Stomach (tissue), 4 donors: ENCODE measurements at regions not wholly inside any gene's neighbourhood (a gene's known extent, or its start where the extent isn't known, plus 50 kb on each side); places are given as distances from the start of the nearest gene placed in this dataset.

Experiments
- EP300 ChIP-seq: sonication (generic); formaldehyde crosslinking; IDR thresholded peaks from one replicate; pipeline ENCODE4 v1.6.1; 2017; ENCODE audit warnings: antibody characterized with exemption
- POLR2A ChIP-seq, 4 donors: fragments of 450-650 bp; IDR thresholded peaks; one replicate each; pipeline ENCODE4 v1.6.1; 2016; ENCODE audit warnings: antibody characterized with exemption in 4 of 4, control low read depth in 2 of 4, mild to moderate bottlenecking in 1 of 4, moderate library complexity in 1 of 4
- TF ChIP-seq, protein P1 (sequence below), 7 experiments: fragments of 450-650 bp in 4 of 7; fragments of 200-600 bp in 3 of 7; sonication (generic) in 3 of 7; IDR thresholded peaks; one replicate each; pipeline ENCODE4 v1.5.1; 2016 to 2019; ENCODE audit warnings: antibody characterized with exemption in 7 of 7, control low read depth in 2 of 7, mild to moderate bottlenecking in 1 of 7

DNA sequence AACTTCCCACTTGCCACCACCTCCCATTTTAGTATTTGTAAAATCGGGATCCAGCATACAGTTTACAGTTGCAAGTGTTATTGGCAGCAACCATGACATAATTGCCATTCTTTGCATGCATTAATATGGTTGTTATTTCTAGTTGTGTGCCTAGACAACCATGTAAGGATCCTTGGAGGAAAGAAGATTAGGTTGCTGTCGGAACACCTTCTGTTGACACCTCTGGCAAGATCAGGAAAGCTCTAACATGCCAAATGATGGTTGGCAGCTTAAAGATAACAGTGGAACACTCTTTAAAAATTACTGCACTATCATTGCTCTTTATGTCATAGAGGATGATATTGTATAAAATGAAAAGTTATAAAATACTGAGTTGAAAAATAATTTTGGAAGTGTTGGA, 313.5 kb upstream of the RARB start:
- TF ChIP-seq, protein P1, sequence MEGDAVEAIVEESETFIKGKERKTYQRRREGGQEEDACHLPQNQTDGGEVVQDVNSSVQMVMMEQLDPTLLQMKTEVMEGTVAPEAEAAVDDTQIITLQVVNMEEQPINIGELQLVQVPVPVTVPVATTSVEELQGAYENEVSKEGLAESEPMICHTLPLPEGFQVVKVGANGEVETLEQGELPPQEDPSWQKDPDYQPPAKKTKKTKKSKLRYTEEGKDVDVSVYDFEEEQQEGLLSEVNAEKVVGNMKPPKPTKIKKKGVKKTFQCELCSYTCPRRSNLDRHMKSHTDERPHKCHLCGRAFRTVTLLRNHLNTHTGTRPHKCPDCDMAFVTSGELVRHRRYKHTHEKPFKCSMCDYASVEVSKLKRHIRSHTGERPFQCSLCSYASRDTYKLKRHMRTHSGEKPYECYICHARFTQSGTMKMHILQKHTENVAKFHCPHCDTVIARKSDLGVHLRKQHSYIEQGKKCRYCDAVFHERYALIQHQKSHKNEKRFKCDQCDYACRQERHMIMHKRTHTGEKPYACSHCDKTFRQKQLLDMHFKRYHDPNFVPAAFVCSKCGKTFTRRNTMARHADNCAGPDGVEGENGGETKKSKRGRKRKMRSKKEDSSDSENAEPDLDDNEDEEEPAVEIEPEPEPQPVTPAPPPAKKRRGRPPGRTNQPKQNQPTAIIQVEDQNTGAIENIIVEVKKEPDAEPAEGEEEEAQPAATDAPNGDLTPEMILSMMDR (IDR thresholded peaks at IDR 0.05), result no peak
- TF ChIP-seq EP300, result no peak
- no peak for TF ChIP-seq POLR2A (IDR thresholded peaks at IDR 0.05)
